ENCODE measurements at regions not wholly inside any gene's neighbourhood (a gene's known extent, or its start where the extent isn't known, plus 50 kb on each side); places are given as distances from the start of the nearest gene placed in this dataset.

DNA sequence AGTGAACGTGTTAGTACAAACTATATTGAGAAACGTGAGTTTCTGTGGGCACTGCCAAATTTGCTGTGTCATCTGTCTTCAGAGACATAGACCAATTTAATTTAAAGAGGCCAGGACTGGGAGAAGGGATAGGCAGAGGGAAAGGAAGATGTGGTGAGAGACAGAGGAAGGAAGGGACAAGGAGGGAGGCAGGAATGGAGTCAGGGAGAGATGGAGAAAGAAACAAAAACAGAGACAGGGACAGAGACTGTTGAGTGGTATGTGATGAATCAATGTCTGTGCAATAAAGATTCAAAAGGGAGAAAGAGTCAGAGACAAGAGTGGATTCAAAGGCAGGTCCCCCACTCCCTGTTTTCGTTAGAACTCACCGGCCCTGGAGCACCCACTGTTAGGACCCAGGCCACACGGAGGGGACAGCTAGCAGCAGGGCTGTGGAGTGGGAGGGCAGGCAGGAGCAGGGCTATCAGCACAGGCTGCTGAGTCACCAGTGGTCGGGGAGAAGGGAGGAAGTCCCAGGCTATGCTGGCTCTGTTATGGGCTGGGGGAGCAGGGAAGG, 51.6 kb upstream of the CHD6 start:
- Histone ChIP-seq H2BK12ac (ENCODE audit: low read depth, low read length) (0 out of 2 replicates have a peak overlapping the region, but pooled peaks have one; percentile 30), H3K56ac (replicated peaks; ENCODE audit: insufficient read length, low read depth, low read length) (no peak overlapping the region), H4K91ac (replicated peaks; ENCODE audit: insufficient read length, low read length) (no peak overlapping the region), H3K23me2 (ENCODE audit: low read depth, low read length) (no peaks in the 10 kb centered on the region), H2BK15ac (ENCODE audit: low read length) (no peak overlapping the region), H3K4ac (replicated peaks; ENCODE audit: insufficient read length, low read depth, low read length) (no peak overlapping the region), H3K9me3 (ENCODE audit: insufficient read depth in 2 of 2, low read depth in 1 of 2, low read length in 1 of 2) (no peaks in the 10 kb centered on the region), H3K4me3 (ENCODE audit: extremely low read depth in 1 of 4, insufficient read depth in 2 of 4, low read depth in 3 of 4, low read length in 4 of 4) (no peak overlapping the region), H3K36me3 (ENCODE audit: control insufficient read depth in 2 of 4, insufficient read depth in 4 of 4, low read length in 3 of 4) (no peaks in the 10 kb centered on the region), H2BK120ac (replicated peaks; ENCODE audit: low read depth, low read length) (no peak overlapping the region), H3K14ac (ENCODE audit: insufficient read length) (no peak overlapping the region), H3K27ac (ENCODE audit: low read depth, low read length) (no peak overlapping the region), H3K79me2 (ENCODE audit: control insufficient read depth in 1 of 2, insufficient read depth in 2 of 2, low read length in 2 of 2) (no peaks in the 10 kb centered on the region), H3K4me1 (replicated peaks in 1 of 4; ENCODE audit: control insufficient read depth in 3 of 4, insufficient read depth in 4 of 4, low read length in 3 of 4) (peaks cover 0 to 3% (median 0%) of the 10 kb centered on the region in 4 experiments; a peak in 1 of 7 replicates), H2BK20ac (ENCODE audit: low read length) (no peak overlapping the region), H2AK5ac (ENCODE audit: low read depth, low read length) (no peak overlapping the region), H4K5ac (ENCODE audit: insufficient read length, low read depth, low read length) (no peak overlapping the region), H4K20me1 (replicated peaks in 1 of 2; ENCODE audit: control insufficient read depth in 1 of 2, insufficient read depth in 2 of 2, low read length in 2 of 2) (no peaks in the 10 kb centered on the region), H4K8ac (ENCODE audit: extremely low read depth, insufficient read depth, low read length) (peak overlapping the region; percentile 58; the same call in 1 of the 2 replicates), H3K27me3 (replicated peaks in 1 of 4; ENCODE audit: control insufficient read depth in 3 of 4, extremely low read depth in 1 of 4, insufficient read depth in 3 of 4, low read length in 3 of 4) (no peaks in the 10 kb centered on the region), H3K4me2 (ENCODE audit: insufficient read depth in 1 of 2, low read depth in 2 of 2, low read length in 2 of 2) (no peak overlapping the region), H2AFZ (ENCODE audit: low read length) (peak overlapping the region; percentile 43), H3K18ac (ENCODE audit: extremely low read depth, low read length) (peak overlapping the region; percentile 55), H3K79me1 (ENCODE audit: low read depth, low read length) (no peaks in the 10 kb centered on the region), H3K9ac (replicated peaks in 1 of 4; ENCODE audit: extremely low read depth in 1 of 4, low read depth in 3 of 4, low read length in 3 of 4) (no peak overlapping the region), H3K23ac (ENCODE audit: insufficient read length) (no peak overlapping the region), H2BK5ac (ENCODE audit: low read depth, low read length) (no peak overlapping the region)
- no peak for DNase-seq (ENCODE audit: low read depth in 1 of 2, low spot score in 2 of 2)
- FAIRE-seq, result no peak
- 65% methylated on average over 6 of the region's 6 CpGs; no CpG with 5 or more reads in 1 of the 2 experiments for WGBS, 2 experiments (ENCODE audit: extremely low coverage in 1 of 2, insufficient coverage in 1 of 2, insufficient read length in 1 of 2, insufficient replicate concordance in 2 of 2, low coverage in 1 of 2, low lambda C conversion rate in 2 of 2, missing lambda C conversion rate in 1 of 2)
- ChIA-PET POLR2A (ENCODE audit: partially characterized antibody) (no interaction called here), CTCF (ENCODE audit: partially characterized antibody) (no interaction called here)
- TF ChIP-seq TEAD4 (IDR thresholded peaks at IDR 0.05; ENCODE audit: low read depth, low read length) (no peak), CHD1 (IDR thresholded peaks at IDR 0.05; ENCODE audit: low read depth, low read length) (no peak), ASH2L (IDR thresholded peaks at IDR 0.05; ENCODE audit: low read length) (no peak), MAFK (IDR thresholded peaks at IDR 0.05; ENCODE audit: low read depth, low read length) (peak; percentile 37; the same call in 1 of the 2 replicates), BACH1 (IDR thresholded peaks at IDR 0.05; ENCODE audit: low read length) (peak; percentile 29; the same call in 1 of the 2 replicates), HDAC2 (IDR thresholded peaks at IDR 0.05; ENCODE audit: borderline replicate concordance in 1 of 2, low read depth in 2 of 2, low read length in 2 of 2) (no peak)
- TF ChIP-seq, protein P1, sequence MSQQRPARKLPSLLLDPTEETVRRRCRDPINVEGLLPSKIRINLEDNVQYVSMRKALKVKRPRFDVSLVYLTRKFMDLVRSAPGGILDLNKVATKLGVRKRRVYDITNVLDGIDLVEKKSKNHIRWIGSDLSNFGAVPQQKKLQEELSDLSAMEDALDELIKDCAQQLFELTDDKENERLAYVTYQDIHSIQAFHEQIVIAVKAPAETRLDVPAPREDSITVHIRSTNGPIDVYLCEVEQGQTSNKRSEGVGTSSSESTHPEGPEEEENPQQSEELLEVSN (IDR thresholded peaks at IDR 0.05), result no peak
- TF ChIP-seq, protein P2, sequence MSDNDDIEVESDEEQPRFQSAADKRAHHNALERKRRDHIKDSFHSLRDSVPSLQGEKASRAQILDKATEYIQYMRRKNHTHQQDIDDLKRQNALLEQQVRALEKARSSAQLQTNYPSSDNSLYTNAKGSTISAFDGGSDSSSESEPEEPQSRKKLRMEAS (IDR thresholded peaks at IDR 0.05), result no peak

Data from H1 (cell line).